ENCODE measurements at regions not wholly inside any gene's neighbourhood (a gene's known extent, or its start where the extent isn't known, plus 50 kb on each side); places are given as distances from the start of the nearest gene placed in this dataset.

DNA sequence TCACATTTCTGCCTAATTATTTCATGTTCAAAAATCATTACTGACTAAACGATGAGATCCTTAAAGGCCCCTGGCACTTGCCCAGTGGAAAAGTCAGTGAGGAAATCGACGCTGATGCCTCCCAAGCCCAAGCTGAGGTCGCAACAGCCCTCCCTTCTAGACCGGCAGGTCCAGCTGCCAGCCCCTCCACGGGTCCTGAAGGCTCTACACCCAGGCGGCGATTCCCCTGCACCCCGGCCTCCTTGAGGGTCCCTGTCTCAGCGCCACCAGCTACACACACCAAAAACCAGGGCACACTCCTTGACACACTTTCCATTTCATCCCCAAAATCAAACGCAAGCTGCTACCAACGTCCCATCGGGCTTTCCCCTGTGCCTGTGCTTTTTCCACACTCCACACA is 200.1 kb upstream of the RNF32 start:
- DNase-seq: no peak

DNA sequence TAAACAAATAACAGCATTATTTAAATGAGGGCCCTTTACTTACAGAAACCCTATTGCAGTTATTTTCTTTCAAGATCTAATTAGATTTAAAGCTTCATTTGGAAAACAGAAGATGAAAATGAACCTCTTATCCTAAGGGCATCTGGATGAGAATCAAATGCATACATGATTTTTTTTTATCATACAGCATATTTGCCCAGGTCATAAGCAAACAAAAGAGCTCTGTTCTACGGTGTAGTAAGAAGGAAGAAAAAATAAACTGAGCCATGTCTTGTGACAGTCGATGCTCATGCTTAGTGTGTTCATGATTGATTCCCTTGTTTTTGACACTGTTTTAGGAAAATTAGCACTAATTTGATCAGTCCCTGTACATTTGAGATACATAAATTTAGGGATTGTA is 202.6 kb upstream of the RNF32 start:
- DNase-seq: no peak

DNA sequence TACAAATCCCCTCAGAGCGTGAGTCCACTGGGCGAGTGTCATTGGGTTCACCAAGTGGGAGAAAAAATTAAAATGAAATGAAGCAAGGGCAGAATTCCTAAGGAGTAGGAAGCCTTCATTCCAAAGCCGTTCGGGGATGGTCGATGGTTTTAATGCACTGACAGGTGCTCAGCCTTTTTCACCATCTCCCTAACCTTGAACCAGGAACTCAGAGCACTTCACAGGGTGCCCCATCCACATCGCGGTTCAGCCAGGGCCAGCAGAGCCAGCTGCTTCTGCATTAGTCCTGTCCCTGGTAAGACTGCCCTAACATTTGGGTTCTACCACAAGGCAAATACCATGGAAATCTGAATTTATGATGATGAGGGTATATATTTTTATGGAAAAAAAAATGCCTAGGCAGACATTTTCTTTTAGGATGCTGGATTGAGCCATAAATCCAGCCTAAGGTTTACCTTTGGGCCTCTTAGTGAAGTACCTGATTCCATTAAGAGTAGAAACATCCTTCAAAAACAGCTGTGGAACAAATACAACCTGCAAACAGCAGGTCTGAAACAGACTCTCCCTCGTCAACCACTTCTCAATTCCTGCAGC is 203.5 kb upstream of the RNF32 start:
- no peak for DNase-seq

DNA sequence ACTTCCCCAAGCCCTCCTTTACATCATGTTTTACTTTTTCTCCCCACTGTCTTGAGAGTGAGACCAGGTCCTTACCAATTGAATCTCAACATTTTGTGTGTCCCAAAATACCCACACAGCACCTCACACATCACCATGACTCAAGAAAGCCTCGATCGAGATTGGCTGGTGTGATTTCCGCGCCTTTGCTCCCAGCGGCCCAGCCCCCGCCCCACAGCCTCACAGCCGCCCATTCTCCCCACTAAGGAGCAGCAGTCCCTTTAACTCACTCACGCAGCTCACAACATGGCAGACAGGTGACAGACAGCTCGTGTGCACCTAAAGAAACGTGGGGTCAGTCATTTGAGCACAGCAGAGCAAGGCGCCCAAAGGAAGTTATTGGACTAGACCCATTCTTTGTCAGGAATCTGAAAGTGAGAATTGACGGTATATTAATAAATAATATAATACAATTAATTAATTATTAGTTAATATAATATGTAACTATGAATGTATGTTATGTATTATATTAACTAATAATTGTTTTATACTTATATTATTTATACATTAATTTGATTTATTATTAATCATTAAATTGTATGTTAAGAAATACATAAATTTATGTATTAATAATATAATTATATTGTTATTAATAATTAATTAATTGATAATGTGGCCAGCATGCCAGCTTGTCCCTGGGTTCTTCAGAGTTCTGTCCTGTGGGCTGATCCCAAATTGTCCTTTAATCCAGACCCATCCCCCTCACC is 204.9 kb upstream of the RNF32 start:
- no peak for DNase-seq

DNA sequence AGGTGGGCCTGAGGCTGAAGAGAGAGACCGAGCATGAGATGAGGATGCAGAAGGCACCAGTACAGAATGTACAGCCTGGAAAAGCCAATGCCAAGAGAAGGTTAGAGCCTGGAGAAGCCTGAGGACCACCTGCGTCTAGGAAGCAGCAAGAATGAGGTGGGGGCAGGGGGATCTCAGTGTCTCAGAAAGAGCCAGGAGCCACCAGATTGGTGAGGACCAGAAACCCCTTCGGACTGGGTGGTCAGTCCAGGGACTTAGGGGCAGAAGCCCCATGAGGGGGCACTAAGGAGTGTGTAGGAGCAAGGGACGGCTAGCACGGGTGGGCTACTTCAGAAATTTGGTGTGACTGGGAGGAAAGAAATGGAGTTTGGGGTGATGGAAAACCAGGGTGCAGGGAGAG is 205.9 kb upstream of the RNF32 start:
- no peak for DNase-seq

DNA sequence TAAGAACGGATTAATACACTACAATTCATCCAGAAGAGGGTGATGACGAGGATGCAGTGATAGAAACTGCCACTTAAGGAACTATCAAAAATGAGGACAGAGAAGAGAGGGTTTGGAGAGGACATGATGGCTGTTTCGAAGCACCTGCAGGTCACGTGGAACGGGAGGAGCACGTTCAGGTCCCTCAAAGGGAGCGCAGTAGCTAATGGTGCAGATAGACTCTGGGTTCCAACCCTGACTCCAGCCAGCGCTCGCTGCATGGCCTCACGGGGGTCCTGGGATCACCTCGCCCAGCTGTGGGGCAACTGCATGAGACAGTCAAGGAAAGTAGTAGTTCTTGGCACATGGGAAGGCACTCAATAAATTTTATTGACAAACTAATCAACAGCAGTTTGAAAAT is 208.6 kb upstream of the RNF32 start:
- no peak for DNase-seq

DNA sequence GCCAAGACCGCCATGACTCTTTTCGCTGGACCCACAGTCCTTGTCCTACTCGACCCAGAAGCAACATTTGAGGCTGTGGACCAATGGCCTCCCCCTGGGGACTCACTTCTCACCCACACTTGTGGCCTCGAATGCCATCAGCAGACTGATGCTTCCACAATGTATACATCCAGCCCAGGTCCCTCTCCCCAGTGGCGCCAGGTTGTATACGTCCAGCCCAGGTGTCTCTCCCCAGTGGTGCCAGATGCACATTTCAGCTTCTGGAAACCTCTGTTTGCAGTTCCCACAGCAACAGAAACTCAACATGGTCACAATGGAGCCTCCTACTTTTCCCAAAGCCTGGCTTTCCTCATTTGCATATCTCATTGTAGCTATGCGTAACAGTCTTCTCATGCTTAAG is 210.5 kb upstream of the RNF32 start:
- no peak for DNase-seq

DNA sequence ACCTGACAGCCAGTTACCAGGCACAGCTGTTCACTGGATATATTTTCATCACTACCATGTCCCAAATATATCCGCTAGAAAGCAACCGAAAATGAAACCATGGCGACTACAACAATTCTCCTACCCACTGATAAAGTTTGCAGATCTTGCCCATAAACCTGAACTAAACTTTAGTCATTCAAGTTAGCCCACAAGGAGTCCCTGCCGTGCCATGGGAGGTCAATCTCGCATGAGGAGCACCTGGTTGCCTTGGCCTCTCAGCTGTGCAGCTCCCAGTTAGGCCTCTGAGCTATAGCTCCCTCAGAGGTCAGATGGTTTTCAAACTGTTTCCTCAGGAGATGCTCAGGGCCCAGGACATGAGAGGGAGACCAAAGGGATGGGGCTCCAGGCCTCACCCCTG is 211.1 kb upstream of the RNF32 start:
- DNase-seq: no peak

DNA sequence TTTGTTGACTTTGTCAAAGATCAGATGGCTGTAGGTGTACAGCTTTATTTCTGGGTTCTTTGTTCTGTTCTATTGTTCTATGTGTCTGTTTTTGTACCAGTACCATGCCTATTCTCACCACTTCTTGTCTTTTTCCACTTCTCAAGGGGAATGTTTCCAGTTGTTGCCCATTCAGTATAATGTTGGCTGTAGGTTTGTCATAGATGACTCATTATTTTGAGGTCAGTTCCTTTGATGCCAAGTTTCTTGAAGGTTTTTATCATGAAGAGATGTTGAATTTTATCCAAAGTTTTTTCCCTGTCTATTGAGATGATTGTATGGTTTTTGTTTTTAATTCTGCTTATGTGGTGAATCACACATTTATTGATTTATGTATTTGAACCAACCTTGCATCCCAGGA is 216.7 kb upstream of the RNF32 start:
- no peak for DNase-seq

DNA sequence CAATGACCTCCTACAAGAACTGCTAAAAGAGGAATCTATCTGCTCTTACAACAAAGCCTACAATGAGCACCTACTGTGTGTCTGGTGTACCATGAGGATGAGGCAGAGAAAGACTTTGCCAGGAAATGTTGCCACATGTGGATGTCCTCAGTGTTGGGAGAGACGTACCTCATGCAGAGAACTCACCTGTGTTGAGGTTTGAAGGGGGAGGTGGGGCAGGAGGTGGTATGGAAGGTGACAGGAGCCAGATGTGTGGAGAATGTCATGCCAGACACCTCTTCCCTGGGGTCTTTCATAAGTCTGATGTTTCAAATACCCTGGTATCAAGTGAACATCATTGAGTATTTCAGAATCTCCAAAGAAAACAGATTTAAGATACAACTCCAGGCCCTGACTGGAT is 220.1 kb upstream of the RNF32 start:
- no peak for DNase-seq

DNA sequence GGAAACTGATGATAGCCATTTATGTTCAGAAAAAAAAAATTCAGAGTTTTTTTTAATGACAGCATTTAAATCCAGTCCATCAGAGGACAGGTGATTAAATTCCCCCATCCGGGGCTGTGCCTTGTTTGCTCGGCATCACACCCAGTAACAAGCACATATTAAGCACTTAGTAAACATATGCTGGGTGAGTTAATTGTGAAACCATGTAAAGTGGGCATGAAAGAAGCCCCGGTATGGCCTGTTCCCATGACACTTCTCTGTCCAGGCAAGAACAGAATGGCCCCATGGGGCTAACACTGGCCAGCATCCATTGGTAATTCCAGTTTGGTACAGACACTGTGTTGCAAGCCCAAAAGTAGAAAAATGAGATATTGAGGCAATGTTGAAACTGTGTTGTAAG is 220.8 kb upstream of the RNF32 start:
- DNase-seq: no peak

DNA sequence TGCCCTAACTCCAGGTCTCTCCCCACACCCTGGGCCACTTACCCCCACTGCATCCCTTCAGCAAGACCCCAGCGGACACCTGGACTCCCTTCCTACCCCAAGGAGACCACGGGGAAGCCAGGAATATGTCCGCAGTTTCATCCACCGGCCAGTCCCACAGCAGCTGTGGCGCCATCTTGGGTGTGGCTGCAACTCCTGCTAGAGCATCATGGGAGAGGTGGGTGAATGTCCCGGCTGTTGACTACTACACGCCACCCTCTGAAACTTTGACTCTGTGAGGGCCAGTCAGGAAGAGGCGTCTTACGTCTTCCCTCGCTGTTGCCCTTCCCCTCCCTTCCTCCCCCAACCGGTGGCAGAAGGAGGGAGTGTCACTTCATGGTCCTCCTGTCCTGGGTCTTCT is 238.3 kb upstream of the RNF32 start:
- no peak for DNase-seq

DNA sequence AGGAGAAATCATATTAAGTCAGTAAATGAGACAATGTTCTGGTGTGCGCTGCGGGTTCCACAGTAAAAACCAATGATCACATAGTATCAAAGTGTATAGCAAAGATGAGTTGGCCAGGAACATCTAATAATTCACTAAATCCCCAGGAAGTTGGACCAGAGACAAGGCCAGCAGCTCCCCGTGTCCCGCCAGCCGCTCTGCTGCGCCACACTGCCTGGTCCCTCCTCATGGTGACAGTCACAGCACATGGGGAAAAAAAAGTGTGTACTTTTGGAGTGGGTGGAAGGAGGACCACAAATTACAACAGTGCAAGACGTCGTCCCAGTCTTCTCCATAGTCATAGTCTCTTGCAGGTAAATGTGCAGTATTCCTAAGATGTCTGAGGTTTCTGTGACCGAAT is 239.0 kb upstream of the RNF32 start:
- DNase-seq: no peak

DNA sequence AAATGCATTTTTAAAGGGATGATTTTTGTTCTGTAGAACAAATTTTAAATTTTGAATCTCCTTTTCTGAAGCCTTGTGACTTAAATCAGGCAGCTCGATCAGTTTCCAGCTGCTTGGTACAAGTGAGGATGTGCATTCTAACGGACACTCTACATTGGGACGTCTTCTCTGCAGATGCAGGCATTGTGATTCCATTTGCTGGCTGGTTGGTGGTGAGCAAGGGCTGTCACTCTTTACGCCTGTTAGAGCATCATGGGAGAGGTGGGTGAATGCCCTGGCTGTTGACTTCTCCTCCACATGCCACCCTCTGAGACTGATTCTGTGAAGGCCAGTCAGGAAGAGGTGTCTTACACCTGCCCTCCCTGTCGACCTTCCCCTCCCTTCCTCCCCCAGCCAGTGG is 240.5 kb upstream of the RNF32 start:
- no peak for DNase-seq

DNA sequence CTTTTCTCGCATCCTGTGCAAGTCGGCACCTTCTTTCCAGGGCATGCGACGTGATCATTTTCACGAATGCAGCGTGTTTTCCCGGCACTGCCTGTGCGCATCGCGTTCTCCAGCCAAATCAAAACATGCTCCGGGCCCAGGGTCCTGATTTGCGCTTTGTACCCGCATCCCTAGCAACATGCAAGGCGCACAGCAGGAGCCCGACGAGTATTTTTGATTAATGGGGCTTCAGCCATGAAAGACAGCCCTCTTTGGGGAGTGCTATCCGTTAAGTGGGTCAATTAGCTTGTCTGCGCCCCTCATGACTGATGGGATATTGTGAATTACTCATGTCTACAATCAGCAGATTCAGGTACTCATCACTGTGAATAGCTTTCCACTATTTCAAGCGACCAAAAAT is 243.3 kb upstream of the RNF32 start:
- no peak for DNase-seq

DNA sequence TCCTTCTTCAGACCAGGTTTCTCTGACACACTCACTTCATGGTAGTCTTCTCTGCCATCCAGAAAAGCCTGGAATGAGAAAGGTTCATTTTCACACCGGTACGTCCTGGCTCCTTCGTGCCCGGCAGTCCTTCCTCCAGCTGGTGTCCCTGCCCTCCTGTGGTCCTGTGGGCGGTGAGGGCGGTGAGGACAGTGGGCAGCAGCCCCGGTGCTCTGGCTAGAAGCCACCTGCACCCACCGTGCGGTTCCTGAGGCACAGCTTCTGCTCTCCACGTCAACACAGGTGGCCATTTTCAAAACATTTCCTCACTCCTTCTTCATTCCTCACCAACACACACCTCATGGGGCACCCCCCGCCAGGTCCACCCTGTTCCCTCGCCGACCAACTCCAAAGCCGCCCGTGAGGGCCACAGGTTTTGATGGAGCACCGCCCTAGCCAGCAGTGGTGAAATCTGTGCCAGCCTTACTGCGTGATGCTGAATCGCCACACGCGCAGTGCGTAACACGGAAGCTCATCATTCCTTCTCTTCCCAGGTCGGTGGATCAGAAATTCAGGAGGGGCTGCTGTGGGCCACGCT is 251.4 kb upstream of the RNF32 start:
- no peak for DNase-seq

DNA sequence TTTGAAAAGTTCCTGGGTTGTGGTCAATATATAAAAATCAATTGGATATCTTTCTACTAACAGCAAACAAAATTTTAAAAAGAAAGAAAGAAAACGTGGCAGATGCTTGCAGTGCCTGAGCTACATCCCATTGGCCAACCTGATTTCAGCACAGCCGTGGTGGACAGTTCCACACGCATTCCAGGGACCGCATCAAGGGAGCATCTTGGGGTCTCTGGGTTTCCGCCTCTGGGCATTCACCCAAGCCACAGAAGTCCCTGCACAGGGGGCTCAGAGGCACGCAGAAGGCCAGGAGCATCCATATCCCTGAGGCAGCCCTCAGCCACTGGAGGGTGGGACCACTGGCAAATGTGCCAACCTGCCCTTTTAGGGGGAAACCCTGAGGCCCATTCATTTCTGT is 254.5 kb upstream of the RNF32 start:
- DNase-seq: peak; percentile 35

DNA sequence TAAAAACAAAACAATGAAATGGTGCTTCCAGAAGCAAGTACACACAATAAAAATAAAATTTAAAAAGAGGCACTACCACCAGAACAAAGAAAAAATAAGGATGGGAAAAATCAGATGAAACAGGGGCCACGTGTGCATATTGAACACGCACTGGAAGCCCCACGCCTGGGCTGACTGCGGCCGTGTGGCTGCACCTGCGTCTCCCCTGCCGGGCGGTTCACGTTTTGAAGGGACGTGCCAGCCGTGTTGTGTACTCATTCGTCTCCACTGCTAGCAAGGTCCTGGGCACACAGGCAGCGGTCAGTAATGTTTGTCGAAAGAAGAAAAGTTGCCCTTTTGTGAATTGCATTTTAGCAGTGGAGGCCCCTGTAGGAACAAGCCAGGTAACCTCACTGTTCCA is 255.9 kb upstream of the RNF32 start:
- DNase-seq: no peak

DNA sequence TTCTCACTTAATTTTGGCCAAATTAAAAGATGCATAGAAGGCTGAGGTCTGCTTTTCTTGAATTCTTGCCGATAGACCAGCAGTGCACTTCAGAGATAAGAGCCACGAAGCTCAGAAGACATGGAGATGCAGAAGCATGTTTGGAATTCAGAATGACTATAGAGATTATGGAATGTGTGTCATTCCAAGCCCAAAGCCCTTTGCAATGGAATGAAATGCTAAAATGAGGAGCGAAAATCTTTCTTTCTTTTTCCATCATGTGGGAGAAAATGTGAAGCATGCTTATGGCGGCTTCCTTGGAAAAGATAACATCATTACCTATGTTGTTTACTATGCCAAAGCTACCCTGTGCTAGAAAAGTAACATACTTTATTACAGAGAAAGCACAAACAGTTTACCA is 257.0 kb upstream of the RNF32 start:
- no peak for DNase-seq

DNA sequence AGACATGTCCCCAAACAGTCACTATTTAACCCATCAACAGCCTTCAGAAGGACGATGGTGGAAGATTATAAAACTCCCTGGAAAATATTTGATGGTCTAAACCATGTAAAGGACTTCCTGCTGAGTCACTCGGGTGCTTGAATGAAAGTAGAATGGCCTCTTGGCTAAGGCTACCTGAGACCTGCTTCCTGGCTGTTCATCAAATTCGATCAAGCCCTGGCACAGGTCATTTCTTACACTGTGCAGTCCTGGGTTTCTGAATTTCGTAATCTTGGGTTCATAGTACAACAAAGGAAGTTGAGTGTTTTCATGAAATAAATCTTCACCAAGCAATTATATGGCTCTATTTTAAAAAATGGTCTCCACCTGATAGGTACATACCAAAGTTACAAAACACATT is 260.3 kb upstream of the RNF32 start:
- no peak for DNase-seq

DNA sequence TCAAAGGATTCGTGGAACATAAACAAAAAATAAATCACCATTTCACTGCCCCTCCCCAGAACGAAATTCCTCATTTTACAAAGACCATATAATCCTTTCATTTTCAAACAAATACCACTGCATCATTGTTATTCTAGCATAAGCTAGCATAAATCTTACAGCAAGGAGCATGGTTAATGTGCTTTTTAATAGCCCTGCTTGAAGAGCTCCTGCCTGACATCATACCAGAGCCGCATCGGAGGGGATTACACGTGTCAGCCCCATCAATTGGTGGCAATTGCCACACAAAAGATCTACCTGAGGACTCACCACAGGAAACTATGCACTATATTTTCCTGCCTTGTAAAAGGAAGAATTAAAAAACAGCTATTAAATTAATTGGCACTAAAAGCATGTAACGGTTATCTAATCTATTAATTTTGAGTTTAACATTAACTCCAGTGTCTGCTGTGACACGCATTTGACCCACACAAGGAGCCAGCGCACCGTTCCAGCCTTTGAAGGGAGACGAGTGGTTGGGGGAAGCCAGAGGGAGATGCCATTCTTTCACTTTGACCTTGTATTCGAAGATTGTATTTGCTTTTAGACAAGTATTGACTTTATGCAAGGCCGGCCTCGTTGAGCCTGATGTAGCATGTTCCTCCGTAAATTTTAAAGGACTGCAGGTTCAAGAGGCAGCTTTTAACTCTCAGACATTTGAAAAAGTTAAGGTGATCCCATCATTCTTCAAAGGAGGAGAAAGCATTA is 261.1 kb upstream of the RNF32 start:
- DNase-seq: no peak

DNA sequence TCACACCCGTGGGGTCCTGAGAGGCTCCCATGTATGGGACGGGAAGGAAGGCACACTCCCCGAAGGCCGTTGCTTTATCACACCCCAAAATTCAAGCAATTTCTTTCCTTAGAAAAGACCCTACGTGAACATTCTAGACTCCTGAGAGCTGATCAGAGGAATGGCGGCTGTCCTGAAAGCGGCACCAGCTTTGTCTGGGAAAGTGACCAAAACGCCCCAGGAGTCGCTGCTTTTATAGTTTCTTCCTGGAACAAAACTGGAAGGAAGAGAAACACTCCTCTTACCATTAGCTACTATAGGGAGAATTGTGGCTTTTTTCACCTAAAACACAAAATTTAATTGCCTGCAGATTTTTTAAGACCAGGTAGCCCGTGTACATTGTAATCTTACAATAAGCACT is 261.8 kb upstream of the RNF32 start:
- no peak for DNase-seq

DNA sequence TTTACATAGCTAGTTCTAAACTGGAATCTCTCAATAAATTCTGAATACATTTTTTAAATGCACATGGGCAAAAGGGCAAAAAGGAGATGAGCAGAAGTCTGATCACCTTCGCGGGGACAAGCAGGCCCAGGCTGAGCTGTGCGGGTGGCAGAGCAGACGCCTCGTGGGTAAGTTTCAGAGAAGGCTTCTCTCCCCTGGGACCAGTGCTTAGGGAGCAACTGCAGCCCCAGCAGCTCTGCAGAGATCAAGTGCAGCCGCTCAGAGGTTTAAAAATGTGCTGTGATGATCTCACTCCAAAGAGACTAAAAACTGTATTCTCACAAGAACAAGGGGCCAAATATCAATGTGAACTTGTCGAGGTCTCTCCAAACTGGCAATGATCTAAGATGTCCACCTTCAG is 264.3 kb upstream of the RNF32 start:
- no peak for DNase-seq

DNA sequence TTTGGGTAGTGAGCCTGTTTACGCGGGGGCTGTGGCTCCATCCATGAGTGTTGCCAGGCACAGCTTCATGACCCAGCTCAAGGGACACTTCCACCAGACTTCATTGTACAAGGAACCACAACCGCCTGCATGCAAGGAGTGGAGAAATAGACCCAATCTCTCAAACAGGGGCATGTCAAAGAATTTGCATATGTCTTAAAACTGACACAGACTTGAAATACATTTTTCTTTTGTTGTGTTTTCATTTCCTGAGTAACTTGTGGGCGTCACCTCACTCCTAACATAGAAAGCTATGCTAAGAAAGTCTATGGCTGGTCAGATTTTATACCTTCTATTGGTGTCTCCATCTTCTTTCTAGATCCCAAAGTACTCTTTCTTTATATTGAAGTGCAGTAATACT is 266.2 kb upstream of the RNF32 start:
- DNase-seq: no peak
